ENCODE measurements at regions not wholly inside any gene's neighbourhood (a gene's known extent, or its start where the extent isn't known, plus 50 kb on each side); places are given as distances from the start of the nearest gene placed in this dataset.

DNA sequence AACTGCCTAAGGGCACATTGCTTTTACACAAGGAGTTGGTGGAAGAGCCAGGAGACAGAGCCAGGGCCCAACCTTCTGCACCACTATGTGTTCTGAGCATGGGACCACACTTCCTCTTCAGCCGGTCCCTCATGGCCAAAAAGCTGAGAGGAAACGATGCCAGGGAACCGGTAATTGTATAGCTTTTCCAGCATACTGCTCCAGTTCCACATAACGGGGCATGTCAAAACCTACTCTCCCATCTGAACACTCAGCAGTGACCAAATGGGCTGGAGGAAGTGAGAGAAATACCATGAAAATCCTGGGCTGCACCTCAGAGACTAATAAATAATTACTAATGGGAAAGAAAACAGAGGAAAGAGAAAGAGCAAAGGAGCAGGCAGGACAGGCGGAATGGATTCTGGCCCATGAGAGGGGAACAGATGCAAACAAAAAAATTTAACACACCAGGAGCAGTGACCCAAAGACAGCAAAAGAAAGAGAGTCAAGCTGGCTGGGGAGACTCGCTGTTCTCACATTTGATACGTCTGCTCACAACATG is 52.0 kb upstream of the BMP2 start:
- TF ChIP-seq, protein P1, sequence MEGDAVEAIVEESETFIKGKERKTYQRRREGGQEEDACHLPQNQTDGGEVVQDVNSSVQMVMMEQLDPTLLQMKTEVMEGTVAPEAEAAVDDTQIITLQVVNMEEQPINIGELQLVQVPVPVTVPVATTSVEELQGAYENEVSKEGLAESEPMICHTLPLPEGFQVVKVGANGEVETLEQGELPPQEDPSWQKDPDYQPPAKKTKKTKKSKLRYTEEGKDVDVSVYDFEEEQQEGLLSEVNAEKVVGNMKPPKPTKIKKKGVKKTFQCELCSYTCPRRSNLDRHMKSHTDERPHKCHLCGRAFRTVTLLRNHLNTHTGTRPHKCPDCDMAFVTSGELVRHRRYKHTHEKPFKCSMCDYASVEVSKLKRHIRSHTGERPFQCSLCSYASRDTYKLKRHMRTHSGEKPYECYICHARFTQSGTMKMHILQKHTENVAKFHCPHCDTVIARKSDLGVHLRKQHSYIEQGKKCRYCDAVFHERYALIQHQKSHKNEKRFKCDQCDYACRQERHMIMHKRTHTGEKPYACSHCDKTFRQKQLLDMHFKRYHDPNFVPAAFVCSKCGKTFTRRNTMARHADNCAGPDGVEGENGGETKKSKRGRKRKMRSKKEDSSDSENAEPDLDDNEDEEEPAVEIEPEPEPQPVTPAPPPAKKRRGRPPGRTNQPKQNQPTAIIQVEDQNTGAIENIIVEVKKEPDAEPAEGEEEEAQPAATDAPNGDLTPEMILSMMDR (IDR thresholded peaks at IDR 0.05) = no peak
- H3K27ac Mint-ChIP-seq (ENCODE audit: unreplicated experiment) = no peak overlapping the region
- no peak overlapping the region for H3K4me3 Mint-ChIP-seq (ENCODE audit: unreplicated experiment)
- peaks cover 11% of the 10 kb centered on the region for H3K4me1 Mint-ChIP-seq (ENCODE audit: low read depth)
- H3K9me3 Mint-ChIP-seq (ENCODE audit: low read depth) = peaks cover 11% of the 10 kb centered on the region
- H3K36me3 Mint-ChIP-seq (ENCODE audit: low read depth) = no peaks in the 10 kb centered on the region
- DNase-seq (ENCODE audit: low spot score) = no peak
- no peaks in the 10 kb centered on the region for H3K27me3 Mint-ChIP-seq (ENCODE audit: low read depth)

DNA sequence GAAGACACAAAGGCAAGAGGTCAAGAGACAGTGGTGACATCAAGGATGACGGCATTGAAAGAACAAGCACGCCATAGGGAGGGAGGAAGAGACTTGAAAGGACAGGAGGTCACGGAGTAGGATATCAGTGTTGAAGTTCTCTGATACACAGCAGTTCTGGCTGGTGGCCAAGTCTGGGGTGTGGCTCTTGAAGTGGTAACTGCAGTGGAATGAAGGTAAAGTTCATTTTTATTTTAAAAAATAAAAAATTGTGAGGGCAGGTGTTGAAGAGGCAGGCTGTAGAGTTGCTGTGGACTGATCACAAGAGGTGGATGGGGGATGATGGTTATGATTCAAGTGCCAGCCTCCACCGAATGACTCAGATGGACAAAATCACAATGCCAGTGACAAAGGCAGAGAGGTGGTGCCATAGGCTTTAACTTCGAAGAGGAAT is 53.2 kb upstream of the BMP2 start:
- H3K9me3 Mint-ChIP-seq (ENCODE audit: low read depth) = peaks cover 7% of the 10 kb centered on the region
- H3K27me3 Mint-ChIP-seq (ENCODE audit: low read depth) = no peaks in the 10 kb centered on the region
- H3K27ac Mint-ChIP-seq (ENCODE audit: unreplicated experiment) = no peak overlapping the region
- H3K36me3 Mint-ChIP-seq (ENCODE audit: low read depth) = no peaks in the 10 kb centered on the region
- peaks cover 22% of the 10 kb centered on the region for H3K4me1 Mint-ChIP-seq (ENCODE audit: low read depth)
- TF ChIP-seq, protein P1 (IDR thresholded peaks at IDR 0.05) = no peak
- H3K4me3 Mint-ChIP-seq (ENCODE audit: unreplicated experiment) = no peak overlapping the region
- DNase-seq (ENCODE audit: low spot score) = no peak

DNA sequence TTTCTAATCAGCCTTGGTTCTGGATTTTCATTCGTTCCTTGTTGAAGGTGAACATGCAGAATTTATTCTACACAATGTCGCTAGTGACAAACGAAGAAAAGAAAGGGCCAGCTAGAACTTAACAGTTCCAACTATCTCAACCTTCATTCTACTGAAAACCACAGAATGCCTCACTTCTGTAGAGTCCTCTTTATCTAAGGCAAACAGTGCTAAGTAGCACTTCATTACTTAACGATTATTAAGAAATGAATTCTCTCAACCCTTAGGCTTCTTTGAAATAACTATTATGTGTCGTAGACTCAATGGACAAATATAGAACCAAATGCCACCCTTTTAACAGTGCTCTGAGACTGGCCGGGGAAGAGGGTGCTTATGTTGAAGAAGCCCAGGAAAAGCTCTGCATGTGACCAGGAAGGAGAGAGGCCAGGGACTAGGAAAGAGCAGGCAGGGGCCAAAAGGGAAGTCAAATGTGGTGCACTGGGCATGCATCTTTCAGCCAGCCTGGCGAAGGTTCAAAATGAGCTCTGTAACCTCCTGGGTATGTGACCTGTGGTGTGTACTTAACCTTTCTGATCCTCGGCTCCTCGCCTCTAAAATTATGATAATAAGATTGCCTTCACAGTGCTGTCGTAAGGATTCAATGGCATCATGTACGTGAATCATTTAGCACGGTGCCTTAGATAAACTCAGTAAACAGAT is 55.4 kb upstream of the BMP2 start:
- no peak overlapping the region for H3K4me3 Mint-ChIP-seq (ENCODE audit: unreplicated experiment)
- TF ChIP-seq, protein P1 (IDR thresholded peaks at IDR 0.05) = no peak
- no peak overlapping the region for H3K27ac Mint-ChIP-seq (ENCODE audit: unreplicated experiment)
- no peaks in the 10 kb centered on the region for H3K27me3 Mint-ChIP-seq (ENCODE audit: low read depth)
- DNase-seq (ENCODE audit: low spot score) = no peak
- H3K9me3 Mint-ChIP-seq (ENCODE audit: low read depth) = no peaks in the 10 kb centered on the region
- no peaks in the 10 kb centered on the region for H3K36me3 Mint-ChIP-seq (ENCODE audit: low read depth)
- peaks cover 38% of the 10 kb centered on the region for H3K4me1 Mint-ChIP-seq (ENCODE audit: low read depth)

DNA sequence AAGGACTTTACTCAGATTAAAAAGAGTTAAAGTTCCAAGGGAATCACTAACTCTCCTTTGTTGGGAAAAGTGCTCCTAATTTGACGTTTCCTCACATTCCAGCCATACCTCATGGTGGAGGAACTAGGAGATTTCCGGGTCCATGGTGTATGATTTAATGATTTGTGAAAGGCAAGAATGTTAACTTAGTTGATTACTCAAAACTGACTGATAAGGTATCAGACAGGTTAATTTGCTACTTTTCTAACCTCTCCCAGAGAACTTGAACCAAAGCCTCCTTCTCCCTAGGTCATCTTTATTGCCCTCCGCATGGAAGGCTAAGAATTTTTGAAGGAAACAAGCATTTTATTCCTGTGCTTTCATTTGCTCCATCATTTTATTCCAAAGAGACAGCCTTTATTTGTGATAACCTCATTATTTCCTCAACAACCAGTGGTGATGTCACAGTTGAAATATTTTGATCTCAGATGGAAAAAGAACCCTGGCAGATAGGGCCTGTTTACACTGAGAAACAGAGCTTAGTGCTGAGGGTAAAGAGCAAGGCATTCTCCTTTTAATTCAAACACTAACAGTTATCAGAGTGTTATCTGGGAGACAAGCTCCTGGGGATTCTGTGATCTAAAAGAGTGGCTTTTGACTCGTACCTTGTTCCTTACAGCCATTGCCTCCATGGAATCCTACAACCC is 57.4 kb upstream of the BMP2 start:
- peaks cover 51% of the 10 kb centered on the region for H3K4me1 Mint-ChIP-seq (ENCODE audit: low read depth)

DNA sequence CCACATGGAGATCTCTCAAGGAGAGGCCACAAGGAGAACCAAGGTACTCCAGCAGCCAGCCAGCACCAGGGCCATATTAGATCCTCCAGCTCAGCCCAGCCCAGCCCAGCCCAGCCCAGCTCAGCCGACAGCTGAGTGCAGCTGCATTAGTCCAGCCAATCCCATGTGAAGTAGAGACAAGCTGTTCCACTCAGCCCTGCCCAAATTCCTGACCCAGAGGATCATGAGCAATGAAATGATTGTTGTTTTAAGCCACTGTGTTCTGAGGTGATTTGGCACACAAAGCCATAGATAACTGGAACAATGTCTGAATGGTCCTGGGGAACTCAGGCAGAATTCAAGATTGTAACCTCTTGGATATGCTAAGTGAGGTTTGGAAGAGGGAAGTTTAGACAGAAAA is 59.5 kb upstream of the BMP2 start:
- Mint-ChIP-seq H3K4me1 (ENCODE audit: low read depth) (peaks cover 71% of the 10 kb centered on the region), H3K27me3 (ENCODE audit: low read depth) (no peaks in the 10 kb centered on the region), H3K4me3 (ENCODE audit: unreplicated experiment) (no peak overlapping the region), H3K36me3 (ENCODE audit: low read depth) (no peaks in the 10 kb centered on the region), H3K9me3 (ENCODE audit: low read depth) (peaks cover 2% of the 10 kb centered on the region), H3K27ac (ENCODE audit: unreplicated experiment) (peak overlapping the region; percentile 64)
- DNase-seq (ENCODE audit: low spot score) = no peak
- TF ChIP-seq, protein P1 (IDR thresholded peaks at IDR 0.05) = no peak

More for the DNA sequence above, 57.4 kb upstream of the BMP2 start:
- no peaks in the 10 kb centered on the region for H3K9me3 Mint-ChIP-seq (ENCODE audit: low read depth)
- H3K4me3 Mint-ChIP-seq (ENCODE audit: unreplicated experiment) = no peak overlapping the region
- no peaks in the 10 kb centered on the region for H3K27me3 Mint-ChIP-seq (ENCODE audit: low read depth)
- DNase-seq (ENCODE audit: low spot score) = no peak
- H3K36me3 Mint-ChIP-seq (ENCODE audit: low read depth) = no peaks in the 10 kb centered on the region
- TF ChIP-seq, protein P1 (IDR thresholded peaks at IDR 0.05) = no peak
- H3K27ac Mint-ChIP-seq (ENCODE audit: unreplicated experiment) = no peak overlapping the region
